Mesendoderm (in vitro differentiated cells): ENCODE measurements at regions not wholly inside any gene's neighbourhood (a gene's known extent, or its start where the extent isn't known, plus 50 kb on each side); places are given as distances from the start of the nearest gene placed in this dataset.
A peak's percentile ranks its signal among the peaks of the same experiment; 100 is the strongest.

Experiments
- DNase-seq: peaks from one replicate; pipeline ENCODE4 v3.0.0; 2013
- H2AK5ac ChIP-seq: 2 replicates; pipeline ENCODE4 v1.6.1; 2013; ENCODE audit warnings: low read length, inconsistent platforms
- H2BK120ac ChIP-seq: 2 replicates; pipeline ENCODE4 v1.6.1; 2013; ENCODE audit warnings: low read depth, mild to moderate bottlenecking, low read length, moderate library complexity, mixed read lengths
- H2BK15ac ChIP-seq: replicated peaks from 2 replicates; pipeline ENCODE4 v1.6.1; 2013; ENCODE audit warnings: low read depth, mild to moderate bottlenecking, moderate library complexity
- H2BK5ac ChIP-seq: 2 replicates; pipeline ENCODE4 v1.6.1; 2013; ENCODE audit warnings: low read length, inconsistent platforms
- H3K18ac ChIP-seq: 2 replicates; pipeline ENCODE4 v1.6.1; 2013; ENCODE audit warnings: mild to moderate bottlenecking, low read length, mixed read lengths
- H3K23ac ChIP-seq: one replicate; pipeline ENCODE4 v1.6.1; 2013; ENCODE audit warnings: low read length
- H3K27ac ChIP-seq: 2 replicates; pipeline ENCODE4 v1.5.1; 2013; ENCODE audit warnings: low read depth, mild to moderate bottlenecking, inconsistent platforms, low read length, moderate library complexity
- H3K27me3 ChIP-seq: 2 replicates; pipeline ENCODE4 v1.6.1; 2013; ENCODE audit warnings: low read length, control low read depth, mild to moderate bottlenecking, inconsistent platforms; ENCODE audit not compliant: insufficient read depth, poor library complexity
- H3K36me3 ChIP-seq: 2 replicates; pipeline ENCODE4 v1.6.1; 2013; ENCODE audit warnings: low read length, inconsistent platforms; ENCODE audit not compliant: control insufficient read depth, insufficient read depth
- H3K4ac ChIP-seq: one replicate; pipeline ENCODE4 v1.6.1; 2013; ENCODE audit warnings: low read depth, mild to moderate bottlenecking, low read length, moderate library complexity
- H3K4me1 ChIP-seq: 2 replicates; pipeline ENCODE4 v1.6.1; 2013; ENCODE audit warnings: low read depth, low read length, inconsistent platforms; ENCODE audit not compliant: control insufficient read depth
- H3K4me2 ChIP-seq: 2 replicates; pipeline ENCODE4 v1.6.1; 2013; ENCODE audit warnings: low read length
- H3K4me3 ChIP-seq: 2 replicates; pipeline ENCODE4 v1.5.1; 2013; ENCODE audit warnings: mild to moderate bottlenecking, low read length
- H3K56ac ChIP-seq: one replicate; pipeline ENCODE4 v1.6.1; 2013; ENCODE audit warnings: low read length
- H3K79me1 ChIP-seq: 2 replicates; pipeline ENCODE4 v1.6.1; 2013; ENCODE audit warnings: low read length, inconsistent platforms
- H3K79me2 ChIP-seq: 2 replicates; pipeline ENCODE4 v1.6.1; 2013; ENCODE audit warnings: mild to moderate bottlenecking, low read length; ENCODE audit not compliant: control insufficient read depth, insufficient read depth
- H3K9ac ChIP-seq: 2 replicates; pipeline ENCODE4 v1.6.1; 2013; ENCODE audit warnings: low read length, inconsistent platforms
- H4K5ac ChIP-seq: one replicate; pipeline ENCODE4 v1.6.1; 2013; ENCODE audit warnings: low read length
- H4K8ac ChIP-seq: one replicate; pipeline ENCODE4 v1.6.1; 2013; ENCODE audit warnings: low read depth, mild to moderate bottlenecking, control low read depth, low read length, moderate library complexity
- WGBS: extraction: QIAGEN DNeasy Blood & Tissue Kit; methylation state at CpG from one replicate; pipeline ENCODE4 v1.1.7; 2013; ENCODE audit warnings: low lambda C conversion rate, missing lambda C conversion rate; ENCODE audit not compliant: insufficient coverage; ENCODE audit errors: extremely low coverage; 5-methylcytosine and 5-hydroxymethylcytosine counted together

DNA sequence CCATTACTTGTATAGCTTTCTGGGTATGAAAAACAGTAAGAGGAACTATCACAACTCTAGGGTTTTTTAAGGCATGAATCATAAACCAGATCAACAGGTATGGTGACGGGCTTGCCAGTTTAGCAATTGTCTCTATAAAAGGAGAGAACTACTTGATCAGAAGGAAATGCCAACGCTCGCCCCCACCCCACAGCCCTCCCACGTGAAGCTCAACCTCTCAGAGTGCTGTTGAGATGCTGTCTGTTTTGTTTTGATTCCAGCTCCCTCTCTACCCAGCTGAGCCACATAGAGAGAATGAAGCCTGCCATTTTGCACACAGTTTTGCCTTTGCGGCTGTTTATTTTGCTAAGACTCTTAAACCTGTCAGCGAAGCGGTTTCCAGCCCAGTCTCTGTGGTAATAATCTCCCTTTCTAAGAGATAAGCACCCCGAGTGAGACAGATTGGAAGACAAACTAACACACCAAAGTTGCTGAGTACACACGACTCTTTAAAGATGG lies 257.9 kb upstream of the ANKRD55 start:
- H3K79me1 ChIP-seq, result no peaks in the 10 kb centered on the region
- no peak overlapping the region for H4K8ac ChIP-seq
- H3K18ac ChIP-seq, result no peak overlapping the region
- no peaks in the 10 kb centered on the region for H3K79me2 ChIP-seq
- no peak overlapping the region for H2BK15ac ChIP-seq
- H3K4me3 ChIP-seq, result no peak overlapping the region
- no peak overlapping the region for H3K27ac ChIP-seq
- H3K9ac ChIP-seq, result no peak overlapping the region
- no peak overlapping the region for H3K56ac ChIP-seq
- no peak overlapping the region for H2AK5ac ChIP-seq
- H3K4me2 ChIP-seq, result no peak overlapping the region
- no peak overlapping the region for H2BK120ac ChIP-seq
- no peak overlapping the region for H4K5ac ChIP-seq
- WGBS, result no CpG with 5 or more reads among the region's 9 CpGs
- peaks cover 5% of the 10 kb centered on the region for H3K4me1 ChIP-seq
- H3K27me3 ChIP-seq, result no peaks in the 10 kb centered on the region
- no peak overlapping the region for H3K4ac ChIP-seq
- H2BK5ac ChIP-seq, result no peak overlapping the region
- DNase-seq, result no peak
- H3K36me3 ChIP-seq, result no peaks in the 10 kb centered on the region
- H3K23ac ChIP-seq, result no peak overlapping the region

GRCh38 chr5:56489272-56489671 lies 256.1 kb upstream of the ANKRD55 start:
- no peak overlapping the region for H3K9ac ChIP-seq
- H3K4me2 ChIP-seq, result no peak overlapping the region
- H3K79me1 ChIP-seq, result no peaks in the 10 kb centered on the region
- H3K23ac ChIP-seq, result no peak overlapping the region
- no peak overlapping the region for H2BK120ac ChIP-seq
- no peak overlapping the region for H2BK5ac ChIP-seq
- H3K4me1 ChIP-seq, result peaks cover 2% of the 10 kb centered on the region
- H3K36me3 ChIP-seq, result no peaks in the 10 kb centered on the region
- no peaks in the 10 kb centered on the region for H3K27me3 ChIP-seq
- H3K79me2 ChIP-seq, result no peaks in the 10 kb centered on the region
- H3K56ac ChIP-seq, result no peak overlapping the region
- no peak overlapping the region for H2AK5ac ChIP-seq
- H3K18ac ChIP-seq, result no peak overlapping the region
- WGBS, result no CpG with 5 or more reads among the region's 4 CpGs
- H3K4me3 ChIP-seq, result no peak overlapping the region
- no peak overlapping the region for H2BK15ac ChIP-seq
- no peak for DNase-seq
- no peak overlapping the region for H4K5ac ChIP-seq
- H3K27ac ChIP-seq, result no peak overlapping the region
- H4K8ac ChIP-seq, result no peak overlapping the region
- H3K4ac ChIP-seq, result no peak overlapping the region

- Histone ChIP-seq H4K5ac (no peak overlapping the region), H3K18ac (no peak overlapping the region), H3K4me2 (no peak overlapping the region), H3K4me1 (no peaks in the 10 kb centered on the region), H3K4me3 (no peak overlapping the region), H2BK15ac (no peak overlapping the region), H2AK5ac (no peak overlapping the region), H3K79me1 (no peaks in the 10 kb centered on the region), H3K27ac (no peak overlapping the region), H3K36me3 (no peaks in the 10 kb centered on the region), H2BK120ac (no peak overlapping the region), H3K23ac (no peak overlapping the region), H3K56ac (no peak overlapping the region), H3K9ac (no peak overlapping the region), H4K8ac (no peak overlapping the region), H3K4ac (no peak overlapping the region), H2BK5ac (no peak overlapping the region), H3K27me3 (no peaks in the 10 kb centered on the region), H3K79me2 (no peaks in the 10 kb centered on the region)
- no peak for DNase-seq
- WGBS, result no CpG with 5 or more reads among the region's 25 CpGs
Measured at GRCh38 chr5:56487528-56488115, 254.5 kb upstream of the ANKRD55 start.

DNA sequence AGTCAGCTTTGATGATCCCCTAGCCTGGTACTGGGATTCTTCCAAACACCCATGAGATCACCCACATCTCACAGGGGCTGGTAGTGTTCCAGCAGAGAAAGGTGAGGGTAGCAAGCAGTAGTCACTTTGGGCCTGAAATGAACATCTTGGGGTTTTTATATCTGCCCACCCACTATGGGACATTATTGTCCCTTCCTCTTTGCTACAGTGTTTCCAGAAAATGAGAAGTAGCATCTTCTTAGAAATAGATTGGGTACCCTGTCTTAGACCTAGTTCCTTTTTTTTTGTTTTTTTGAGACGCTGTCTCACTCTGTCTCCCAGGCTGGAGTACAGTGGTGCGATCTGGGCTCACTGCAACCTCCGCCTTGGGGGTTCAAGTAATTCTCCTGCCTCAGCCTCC lies 249.2 kb upstream of the ANKRD55 start:
- Histone ChIP-seq H3K18ac (no peak overlapping the region), H3K56ac (no peak overlapping the region), H3K9ac (no peak overlapping the region), H3K79me1 (no peaks in the 10 kb centered on the region), H3K23ac (no peak overlapping the region), H3K27me3 (no peaks in the 10 kb centered on the region), H2BK15ac (no peak overlapping the region), H4K5ac (no peak overlapping the region), H3K4ac (no peak overlapping the region), H2BK5ac (no peak overlapping the region), H3K27ac (no peak overlapping the region), H4K8ac (no peak overlapping the region), H3K4me2 (no peak overlapping the region), H3K36me3 (no peaks in the 10 kb centered on the region), H3K4me1 (peaks cover 8% of the 10 kb centered on the region), H3K4me3 (no peak overlapping the region), H3K79me2 (no peaks in the 10 kb centered on the region), H2AK5ac (no peak overlapping the region), H2BK120ac (no peak overlapping the region)
- no CpG with 5 or more reads among the region's 3 CpGs for whole genome bisulfite sequencing
- DNase-seq, result no peak

- H3K4me1 ChIP-seq, result peaks cover 8% of the 10 kb centered on the region
- H4K8ac ChIP-seq, result no peak overlapping the region
- no peak overlapping the region for H2AK5ac ChIP-seq
- DNase-seq, result peak; percentile 66
- H2BK120ac ChIP-seq, result no peak overlapping the region
- peak overlapping the region; percentile 92 for H3K4ac ChIP-seq
- no peaks in the 10 kb centered on the region for H3K27me3 ChIP-seq
- H3K9ac ChIP-seq, result peak overlapping the region; percentile 53
- no peaks in the 10 kb centered on the region for H3K79me1 ChIP-seq
- peak overlapping the region; percentile 48 for H3K23ac ChIP-seq
- no CpG with 5 or more reads among the region's 26 CpGs for WGBS
- no peak overlapping the region for H2BK5ac ChIP-seq
- H3K18ac ChIP-seq, result peak overlapping the region; percentile 100
- H4K5ac ChIP-seq, result no peak overlapping the region
- peak overlapping the region; percentile 29 for H3K4me3 ChIP-seq
- H3K4me2 ChIP-seq, result peak overlapping the region; percentile 74
- H3K79me2 ChIP-seq, result no peaks in the 10 kb centered on the region
- H2BK15ac ChIP-seq, result peak overlapping the region; percentile 99
- no peaks in the 10 kb centered on the region for H3K36me3 ChIP-seq
- H3K56ac ChIP-seq, result peak overlapping the region; percentile 54
- H3K27ac ChIP-seq, result no peak overlapping the region
Measured at GRCh38 chr5:56481428-56482357, 248.6 kb upstream of the ANKRD55 start.
